ENCODE measurements at regions not wholly inside any gene's neighbourhood (a gene's known extent, or its start where the extent isn't known, plus 50 kb on each side); places are given as distances from the start of the nearest gene placed in this dataset.

DNA sequence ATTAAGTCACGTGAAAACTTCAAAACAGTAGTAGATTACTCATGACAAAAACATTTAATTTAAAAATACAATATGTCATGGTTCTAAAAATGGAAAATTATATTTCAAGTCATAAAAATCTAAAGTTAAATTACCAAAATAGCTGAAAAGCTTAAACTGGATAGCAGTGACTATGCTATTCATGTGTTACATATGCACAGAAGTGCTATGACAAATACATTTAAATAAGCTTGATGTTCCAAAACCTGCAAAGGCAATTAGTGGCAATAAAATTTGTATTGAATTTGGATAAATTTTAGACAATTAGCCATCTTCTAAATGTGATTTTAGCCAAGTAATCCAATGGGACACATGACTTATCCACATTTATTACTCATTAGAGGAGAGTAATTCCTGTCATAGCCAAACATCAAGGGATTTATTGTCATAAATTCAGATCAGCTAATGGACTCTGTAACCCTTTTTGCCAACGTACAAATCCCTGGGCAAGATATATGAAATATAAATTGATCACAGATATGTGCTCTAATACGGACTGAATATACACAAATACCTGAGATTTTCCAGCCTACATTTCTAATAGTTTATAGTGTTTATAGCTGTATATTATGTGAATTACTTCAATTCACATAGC lies 419.4 kb downstream of the ISL1 start:
- ATAC-seq, result no peak
- TF ChIP-seq ARNTL (CRISPR knock-in tag; IDR thresholded peaks at IDR 0.05; ENCODE audit: borderline replicate concordance, low read depth) (no peak), ISL1 (CRISPR knock-in tag; IDR thresholded peaks at IDR 0.05) (no peak), OSR1 (CRISPR knock-in tag; IDR thresholded peaks at IDR 0.05) (no peak), ZNF70 (CRISPR knock-in tag; IDR thresholded peaks at IDR 0.05) (no peak), ZNF8 (CRISPR knock-in tag; IDR thresholded peaks at IDR 0.05) (no peak), CSDC2 (CRISPR knock-in tag; IDR thresholded peaks at IDR 0.05) (no peak), SNAI2 (CRISPR knock-in tag; IDR thresholded peaks at IDR 0.05) (no peak), ZNF565 (CRISPR knock-in tag; conservative IDR thresholded peaks at IDR 0.05; ENCODE audit: low read depth) (no peak), ZFP3 (CRISPR knock-in tag; IDR thresholded peaks at IDR 0.05) (no peak), ZFP30 (CRISPR knock-in tag; IDR thresholded peaks at IDR 0.05) (no peak), TOX (CRISPR knock-in tag; IDR thresholded peaks at IDR 0.05; ENCODE audit: borderline replicate concordance) (no peak), GLIS3 (CRISPR knock-in tag; IDR thresholded peaks at IDR 0.05) (no peak), BACH2 (CRISPR knock-in tag; IDR thresholded peaks at IDR 0.05; ENCODE audit: borderline replicate concordance) (no peak), TCF4 (CRISPR knock-in tag; IDR thresholded peaks at IDR 0.05; ENCODE audit: borderline replicate concordance) (no peak)
- TF ChIP-seq, protein P1, sequence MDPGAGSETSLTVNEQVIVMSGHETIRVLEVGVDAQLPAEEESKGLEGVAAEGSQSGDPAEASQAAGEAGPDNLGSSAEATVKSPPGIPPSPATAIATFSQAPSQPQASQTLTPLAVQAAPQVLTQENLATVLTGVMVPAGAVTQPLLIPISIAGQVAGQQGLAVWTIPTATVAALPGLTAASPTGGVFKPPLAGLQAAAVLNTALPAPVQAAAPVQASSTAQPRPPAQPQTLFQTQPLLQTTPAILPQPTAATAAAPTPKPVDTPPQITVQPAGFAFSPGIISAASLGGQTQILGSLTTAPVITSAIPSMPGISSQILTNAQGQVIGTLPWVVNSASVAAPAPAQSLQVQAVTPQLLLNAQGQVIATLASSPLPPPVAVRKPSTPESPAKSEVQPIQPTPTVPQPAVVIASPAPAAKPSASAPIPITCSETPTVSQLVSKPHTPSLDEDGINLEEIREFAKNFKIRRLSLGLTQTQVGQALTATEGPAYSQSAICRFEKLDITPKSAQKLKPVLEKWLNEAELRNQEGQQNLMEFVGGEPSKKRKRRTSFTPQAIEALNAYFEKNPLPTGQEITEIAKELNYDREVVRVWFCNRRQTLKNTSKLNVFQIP (CRISPR knock-in tag; IDR thresholded peaks at IDR 0.05; ENCODE audit: borderline replicate concordance, low read depth), result no peak
- TF ChIP-seq, protein P2, sequence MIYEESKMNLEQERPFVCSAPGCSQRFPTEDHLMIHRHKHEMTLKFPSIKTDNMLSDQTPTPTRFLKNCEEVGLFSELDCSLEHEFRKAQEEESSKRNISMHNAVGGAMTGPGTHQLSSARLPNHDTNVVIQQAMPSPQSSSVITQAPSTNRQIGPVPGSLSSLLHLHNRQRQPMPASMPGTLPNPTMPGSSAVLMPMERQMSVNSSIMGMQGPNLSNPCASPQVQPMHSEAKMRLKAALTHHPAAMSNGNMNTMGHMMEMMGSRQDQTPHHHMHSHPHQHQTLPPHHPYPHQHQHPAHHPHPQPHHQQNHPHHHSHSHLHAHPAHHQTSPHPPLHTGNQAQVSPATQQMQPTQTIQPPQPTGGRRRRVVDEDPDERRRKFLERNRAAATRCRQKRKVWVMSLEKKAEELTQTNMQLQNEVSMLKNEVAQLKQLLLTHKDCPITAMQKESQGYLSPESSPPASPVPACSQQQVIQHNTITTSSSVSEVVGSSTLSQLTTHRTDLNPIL (CRISPR knock-in tag; IDR thresholded peaks at IDR 0.05; ENCODE audit: low read depth), result no peak
- TF ChIP-seq, protein P3, sequence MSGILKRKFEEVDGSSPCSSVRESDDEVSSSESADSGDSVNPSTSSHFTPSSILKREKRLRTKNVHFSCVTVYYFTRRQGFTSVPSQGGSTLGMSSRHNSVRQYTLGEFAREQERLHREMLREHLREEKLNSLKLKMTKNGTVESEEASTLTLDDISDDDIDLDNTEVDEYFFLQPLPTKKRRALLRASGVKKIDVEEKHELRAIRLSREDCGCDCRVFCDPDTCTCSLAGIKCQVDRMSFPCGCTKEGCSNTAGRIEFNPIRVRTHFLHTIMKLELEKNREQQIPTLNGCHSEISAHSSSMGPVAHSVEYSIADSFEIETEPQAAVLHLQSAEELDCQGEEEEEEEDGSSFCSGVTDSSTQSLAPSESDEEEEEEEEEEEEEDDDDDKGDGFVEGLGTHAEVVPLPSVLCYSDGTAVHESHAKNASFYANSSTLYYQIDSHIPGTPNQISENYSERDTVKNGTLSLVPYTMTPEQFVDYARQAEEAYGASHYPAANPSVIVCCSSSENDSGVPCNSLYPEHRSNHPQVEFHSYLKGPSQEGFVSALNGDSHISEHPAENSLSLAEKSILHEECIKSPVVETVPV (CRISPR knock-in tag; IDR thresholded peaks at IDR 0.05), result no peak
- TF ChIP-seq, protein P4, sequence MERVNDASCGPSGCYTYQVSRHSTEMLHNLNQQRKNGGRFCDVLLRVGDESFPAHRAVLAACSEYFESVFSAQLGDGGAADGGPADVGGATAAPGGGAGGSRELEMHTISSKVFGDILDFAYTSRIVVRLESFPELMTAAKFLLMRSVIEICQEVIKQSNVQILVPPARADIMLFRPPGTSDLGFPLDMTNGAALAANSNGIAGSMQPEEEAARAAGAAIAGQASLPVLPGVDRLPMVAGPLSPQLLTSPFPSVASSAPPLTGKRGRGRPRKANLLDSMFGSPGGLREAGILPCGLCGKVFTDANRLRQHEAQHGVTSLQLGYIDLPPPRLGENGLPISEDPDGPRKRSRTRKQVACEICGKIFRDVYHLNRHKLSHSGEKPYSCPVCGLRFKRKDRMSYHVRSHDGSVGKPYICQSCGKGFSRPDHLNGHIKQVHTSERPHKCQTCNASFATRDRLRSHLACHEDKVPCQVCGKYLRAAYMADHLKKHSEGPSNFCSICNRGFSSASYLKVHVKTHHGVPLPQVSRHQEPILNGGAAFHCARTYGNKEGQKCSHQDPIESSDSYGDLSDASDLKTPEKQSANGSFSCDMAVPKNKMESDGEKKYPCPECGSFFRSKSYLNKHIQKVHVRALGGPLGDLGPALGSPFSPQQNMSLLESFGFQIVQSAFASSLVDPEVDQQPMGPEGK (CRISPR knock-in tag; IDR thresholded peaks at IDR 0.05; ENCODE audit: borderline replicate concordance), result no peak
- TF ChIP-seq, protein P5, sequence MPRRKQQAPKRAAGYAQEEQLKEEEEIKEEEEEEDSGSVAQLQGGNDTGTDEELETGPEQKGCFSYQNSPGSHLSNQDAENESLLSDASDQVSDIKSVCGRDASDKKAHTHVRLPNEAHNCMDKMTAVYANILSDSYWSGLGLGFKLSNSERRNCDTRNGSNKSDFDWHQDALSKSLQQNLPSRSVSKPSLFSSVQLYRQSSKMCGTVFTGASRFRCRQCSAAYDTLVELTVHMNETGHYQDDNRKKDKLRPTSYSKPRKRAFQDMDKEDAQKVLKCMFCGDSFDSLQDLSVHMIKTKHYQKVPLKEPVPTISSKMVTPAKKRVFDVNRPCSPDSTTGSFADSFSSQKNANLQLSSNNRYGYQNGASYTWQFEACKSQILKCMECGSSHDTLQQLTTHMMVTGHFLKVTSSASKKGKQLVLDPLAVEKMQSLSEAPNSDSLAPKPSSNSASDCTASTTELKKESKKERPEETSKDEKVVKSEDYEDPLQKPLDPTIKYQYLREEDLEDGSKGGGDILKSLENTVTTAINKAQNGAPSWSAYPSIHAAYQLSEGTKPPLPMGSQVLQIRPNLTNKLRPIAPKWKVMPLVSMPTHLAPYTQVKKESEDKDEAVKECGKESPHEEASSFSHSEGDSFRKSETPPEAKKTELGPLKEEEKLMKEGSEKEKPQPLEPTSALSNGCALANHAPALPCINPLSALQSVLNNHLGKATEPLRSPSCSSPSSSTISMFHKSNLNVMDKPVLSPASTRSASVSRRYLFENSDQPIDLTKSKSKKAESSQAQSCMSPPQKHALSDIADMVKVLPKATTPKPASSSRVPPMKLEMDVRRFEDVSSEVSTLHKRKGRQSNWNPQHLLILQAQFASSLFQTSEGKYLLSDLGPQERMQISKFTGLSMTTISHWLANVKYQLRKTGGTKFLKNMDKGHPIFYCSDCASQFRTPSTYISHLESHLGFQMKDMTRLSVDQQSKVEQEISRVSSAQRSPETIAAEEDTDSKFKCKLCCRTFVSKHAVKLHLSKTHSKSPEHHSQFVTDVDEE (CRISPR knock-in tag; IDR thresholded peaks at IDR 0.05), result no peak

DNA sequence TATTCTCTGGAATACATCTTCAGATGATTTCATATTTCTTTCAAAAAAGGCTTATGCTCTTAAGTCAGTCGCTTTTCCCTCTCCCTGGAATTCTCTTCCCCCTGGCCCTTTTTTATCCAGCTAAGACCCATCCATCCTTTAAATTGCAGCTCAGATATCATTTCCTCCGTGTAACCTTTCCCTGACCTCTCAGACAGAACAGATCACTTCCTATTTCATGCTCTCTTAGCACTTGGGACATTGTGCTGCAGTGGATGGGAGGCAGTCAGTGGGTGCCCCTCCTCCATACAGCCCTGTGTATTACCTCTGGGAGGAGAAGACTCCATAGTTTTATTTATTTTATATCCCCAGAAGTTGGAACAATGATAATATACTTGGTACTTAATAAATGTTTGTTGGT lies 423.4 kb downstream of the ISL1 start:
- TF ChIP-seq, protein P5 (CRISPR knock-in tag; IDR thresholded peaks at IDR 0.05), result no peak
- TF ChIP-seq ESRRG (CRISPR knock-in tag; IDR thresholded peaks at IDR 0.05) (no peak), ZNF8 (CRISPR knock-in tag; IDR thresholded peaks at IDR 0.05) (no peak), ZC3H10 (CRISPR knock-in tag; IDR thresholded peaks at IDR 0.05) (no peak)
- TF ChIP-seq, protein P2 (CRISPR knock-in tag; IDR thresholded peaks at IDR 0.05; ENCODE audit: low read depth), result no peak
- ATAC-seq, result no peak
